Bronchial epithelial cell (primary cell): ENCODE measurements at regions not wholly inside any gene's neighbourhood (a gene's known extent, or its start where the extent isn't known, plus 50 kb on each side); places are given as distances from the start of the nearest gene placed in this dataset.

Source experiments
- DNase-seq: peaks from one replicate; pipeline ENCODE4 v3.0.0-alpha.2; 2010; ENCODE audit warnings: low read depth
- FAIRE-seq: peaks from 2 replicates; lab custom pipeline; 2011; peaks lifted over from hg19 to GRCh38; lab: Jason Lieb, UNC
- H3K27me3 ChIP-seq: 2 replicates; pipeline ENCODE4 v1.5.1; 2011; ENCODE audit warnings: low read length; ENCODE audit not compliant: control insufficient read depth, insufficient read depth
- H3K36me3 ChIP-seq: 2 replicates; pipeline ENCODE4 v1.5.1; 2011; ENCODE audit warnings: low read length; ENCODE audit not compliant: control insufficient read depth, insufficient read depth
- H3K4me3 ChIP-seq: 2 replicates; pipeline ENCODE4 v1.5.1; 2011; ENCODE audit warnings: mild to moderate bottlenecking, low read depth, low read length, control low read depth
- TF ChIP-seq, protein P1 (sequence below): IDR thresholded peaks from 2 replicates; pipeline ENCODE4 v1.5.1; 2011; ENCODE audit warnings: mild to moderate bottlenecking, moderate library complexity, low read length, control low read depth, inconsistent platforms; ENCODE audit not compliant: insufficient read depth, severe bottlenecking

DNA sequence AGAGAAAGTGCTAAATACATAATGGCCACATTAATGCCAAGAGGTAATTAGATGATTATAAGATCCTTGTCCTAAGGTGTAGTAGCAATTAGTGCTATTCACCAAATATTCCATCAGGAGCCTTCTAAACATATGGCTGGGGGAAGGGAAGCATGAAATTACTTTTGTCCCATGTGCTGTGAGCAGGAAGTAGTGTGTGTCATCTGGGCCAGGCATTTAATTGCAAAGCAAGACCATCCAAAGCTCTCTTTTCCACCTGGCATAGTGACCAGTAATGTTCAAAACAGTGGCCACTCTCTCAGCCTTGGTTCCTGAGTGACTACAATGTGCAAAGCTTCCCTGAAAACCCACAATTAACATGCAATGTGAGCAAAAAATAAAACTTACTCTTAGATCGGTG, 144.2 kb upstream of the FAM241A start:
- Histone ChIP-seq H3K36me3 (no peaks in the 10 kb centered on the region), H3K27me3 (no peaks in the 10 kb centered on the region), H3K4me3 (no peak overlapping the region)
- FAIRE-seq (no peak), DNase-seq (peak; percentile 3)
- TF ChIP-seq, protein P1, sequence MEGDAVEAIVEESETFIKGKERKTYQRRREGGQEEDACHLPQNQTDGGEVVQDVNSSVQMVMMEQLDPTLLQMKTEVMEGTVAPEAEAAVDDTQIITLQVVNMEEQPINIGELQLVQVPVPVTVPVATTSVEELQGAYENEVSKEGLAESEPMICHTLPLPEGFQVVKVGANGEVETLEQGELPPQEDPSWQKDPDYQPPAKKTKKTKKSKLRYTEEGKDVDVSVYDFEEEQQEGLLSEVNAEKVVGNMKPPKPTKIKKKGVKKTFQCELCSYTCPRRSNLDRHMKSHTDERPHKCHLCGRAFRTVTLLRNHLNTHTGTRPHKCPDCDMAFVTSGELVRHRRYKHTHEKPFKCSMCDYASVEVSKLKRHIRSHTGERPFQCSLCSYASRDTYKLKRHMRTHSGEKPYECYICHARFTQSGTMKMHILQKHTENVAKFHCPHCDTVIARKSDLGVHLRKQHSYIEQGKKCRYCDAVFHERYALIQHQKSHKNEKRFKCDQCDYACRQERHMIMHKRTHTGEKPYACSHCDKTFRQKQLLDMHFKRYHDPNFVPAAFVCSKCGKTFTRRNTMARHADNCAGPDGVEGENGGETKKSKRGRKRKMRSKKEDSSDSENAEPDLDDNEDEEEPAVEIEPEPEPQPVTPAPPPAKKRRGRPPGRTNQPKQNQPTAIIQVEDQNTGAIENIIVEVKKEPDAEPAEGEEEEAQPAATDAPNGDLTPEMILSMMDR: no peak

DNA sequence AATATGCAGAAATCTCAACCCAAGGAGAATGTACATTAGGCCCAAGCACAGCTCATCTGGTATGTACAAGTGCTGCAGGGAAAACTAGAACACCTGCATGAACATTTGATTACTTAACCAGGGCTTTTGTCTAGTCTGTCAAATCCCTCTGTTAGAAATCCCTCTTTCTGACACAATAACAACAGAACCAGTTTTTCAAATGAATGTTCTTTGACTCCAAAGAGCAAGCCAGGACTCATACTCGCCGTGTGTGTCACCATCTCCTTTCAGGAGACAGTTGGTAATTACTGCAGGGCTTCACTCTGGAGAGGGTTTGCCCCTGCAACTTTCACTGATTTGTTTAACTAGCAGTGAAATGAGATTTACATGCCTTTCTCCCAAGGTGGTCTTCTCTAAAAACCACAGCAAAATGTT, 143.0 kb upstream of the FAM241A start:
- Histone ChIP-seq H3K36me3 (no peaks in the 10 kb centered on the region), H3K27me3 (no peaks in the 10 kb centered on the region), H3K4me3 (no peak overlapping the region)
- DNase-seq (peak; percentile 95), FAIRE-seq (peak; percentile 82)
- TF ChIP-seq, protein P1: no peak

DNA sequence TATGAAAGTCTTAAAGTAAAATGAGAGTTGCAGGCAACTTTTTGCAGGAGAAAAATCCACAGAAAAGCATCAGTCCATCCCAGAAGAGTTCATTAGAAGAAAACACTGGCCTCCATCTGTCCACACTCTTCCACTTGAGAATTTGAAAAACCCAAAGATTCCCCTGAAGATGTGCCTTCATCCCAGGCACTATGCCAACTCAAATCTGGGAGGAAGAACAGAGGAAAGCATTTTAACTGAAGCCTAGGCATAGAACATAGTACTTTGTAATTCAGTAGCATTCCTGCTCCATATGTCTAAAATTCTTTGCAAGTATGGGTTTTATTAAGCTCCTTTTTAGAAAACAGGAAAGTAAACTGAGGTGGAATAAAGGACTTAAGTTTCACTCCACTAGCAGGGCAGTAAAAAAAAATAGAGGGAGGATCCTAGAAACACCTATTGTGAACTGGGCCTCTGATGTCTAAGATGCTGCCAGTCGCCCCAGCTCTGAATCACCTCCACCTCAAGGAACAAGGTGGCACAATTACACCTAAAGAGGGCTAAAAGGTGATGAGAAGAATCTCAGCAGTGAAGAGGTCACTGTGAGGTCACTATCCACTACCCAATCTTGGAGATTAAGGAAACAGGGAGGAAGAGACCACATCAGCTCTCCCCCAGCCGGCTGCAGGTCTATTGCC, 141.9 kb upstream of the FAM241A start:
- Histone ChIP-seq H3K4me3 (no peak overlapping the region), H3K36me3 (no peaks in the 10 kb centered on the region), H3K27me3 (no peaks in the 10 kb centered on the region)
- peak; percentile 23 for FAIRE-seq
- peak; percentile 44 for DNase-seq
- TF ChIP-seq, protein P1: no peak

DNA sequence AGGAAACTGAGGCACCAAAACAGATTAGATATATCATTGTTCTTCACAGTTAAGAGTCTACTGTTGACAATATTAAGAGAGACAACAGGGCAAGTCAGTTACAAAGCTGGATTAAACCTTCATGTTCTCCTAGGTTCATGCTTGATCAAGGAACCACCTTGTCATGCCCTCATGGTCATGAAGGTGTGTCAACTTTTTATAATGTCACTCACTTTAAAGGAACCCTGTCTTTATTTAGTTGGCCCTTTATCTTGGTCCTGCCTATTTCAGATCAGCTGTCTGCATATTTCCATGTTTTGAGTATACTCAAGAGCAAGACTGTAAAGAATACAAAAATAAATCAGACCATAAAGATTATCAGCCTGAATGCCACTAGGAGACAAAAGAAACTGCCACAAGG, 140.2 kb upstream of the FAM241A start:
- H3K4me3 ChIP-seq: no peak overlapping the region
- no peaks in the 10 kb centered on the region for H3K36me3 ChIP-seq
- FAIRE-seq (no peak), DNase-seq (no peak)
- TF ChIP-seq, protein P1: no peak
- H3K27me3 ChIP-seq: no peaks in the 10 kb centered on the region

DNA sequence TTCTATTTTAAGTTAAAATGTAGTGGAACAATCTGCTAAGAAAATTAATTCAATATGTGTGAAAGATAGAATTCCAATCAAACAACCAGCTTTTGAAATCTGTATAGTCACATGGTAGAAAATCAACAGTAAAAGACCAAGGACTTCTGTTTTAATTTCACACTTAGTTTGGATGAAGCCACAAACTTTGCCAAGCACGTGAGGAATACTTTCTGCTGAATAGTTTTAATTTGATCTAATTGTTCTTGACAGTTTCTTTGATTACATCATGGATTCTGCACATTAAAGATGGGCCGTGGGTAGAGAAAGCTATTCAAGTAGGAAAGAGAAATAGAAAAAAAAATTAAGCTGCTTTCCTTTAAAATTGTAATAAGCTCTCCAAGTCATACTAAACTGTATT, 137.9 kb upstream of the FAM241A start:
- TF ChIP-seq, protein P1: no peak
- no peak for DNase-seq
- FAIRE-seq: no peak
- no peak overlapping the region for H3K4me3 ChIP-seq
- H3K27me3 ChIP-seq: no peaks in the 10 kb centered on the region
- no peaks in the 10 kb centered on the region for H3K36me3 ChIP-seq

DNA sequence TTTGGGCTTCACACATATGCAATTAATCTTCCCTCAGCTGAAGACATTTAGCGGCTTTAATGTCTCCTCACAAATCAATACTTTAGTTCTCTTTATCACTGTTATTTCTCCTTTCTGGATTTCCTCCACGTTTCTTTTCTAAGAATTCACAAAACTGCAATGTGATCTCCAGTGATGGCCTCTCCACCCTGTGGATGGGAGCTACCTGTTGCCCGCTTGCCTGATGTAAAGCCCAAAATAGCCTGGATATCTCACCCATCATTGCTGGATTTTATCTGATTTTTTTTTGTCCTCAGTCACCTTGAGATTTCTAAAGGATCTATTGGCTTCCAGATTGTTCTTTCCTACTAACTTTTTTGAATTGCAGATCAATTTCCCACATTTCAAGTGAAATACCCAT, 129.3 kb upstream of the FAM241A start:
- FAIRE-seq: no peak
- H3K4me3 ChIP-seq: no peak overlapping the region
- H3K36me3 ChIP-seq: no peaks in the 10 kb centered on the region
- no peak for DNase-seq
- TF ChIP-seq, protein P1: no peak
- H3K27me3 ChIP-seq: no peaks in the 10 kb centered on the region
